SU-DHL-6 (cell line): ENCODE measurements at regions not wholly inside any gene's neighbourhood (a gene's known extent, or its start where the extent isn't known, plus 50 kb on each side); places are given as distances from the start of the nearest gene placed in this dataset.

ENCODE experiments used
- H2AFZ ChIP-seq: fragments of 200-600 bp; sonication (generic); 2 replicates; pipeline ENCODE4 v1.6.1; 2014; ENCODE audit warnings: low read depth, mild to moderate bottlenecking, moderate library complexity, mixed read lengths, antibody characterized with exemption, low read length; ENCODE audit not compliant: severe bottlenecking
- H3F3A ChIP-seq: fragments of 200-600 bp; shearing (Covaris generic); 2 replicates; pipeline ENCODE4 v1.6.0; 2016; ENCODE audit warnings: antibody characterized with exemption, mild to moderate bottlenecking; ENCODE audit not compliant: insufficient read depth
- H3K27ac ChIP-seq: fragments of 200-600 bp; sonication (generic); 2 replicates; pipeline ENCODE4 v1.5.1; 2016; ENCODE audit warnings: low read depth, mild to moderate bottlenecking, low read length, moderate library complexity, mixed read lengths
- H3K27me3 ChIP-seq: fragments of 200-600 bp; sonication (generic), shearing (Covaris generic); 2 replicates; pipeline ENCODE4 v1.6.0; 2014; ENCODE audit warnings: mild to moderate bottlenecking, low read length
- H3K36me3 ChIP-seq: fragments of 200-600 bp; sonication (generic); 2 replicates; pipeline ENCODE4 v1.6.1; 2014; ENCODE audit warnings: mild to moderate bottlenecking, low read length, mixed read lengths
- H3K4me2 ChIP-seq: fragments of 300-600, 200-600 bp; shearing (Covaris generic), sonication (generic); 2 replicates; pipeline ENCODE4 v1.6.0; 2014; ENCODE audit warnings: low read length, low read depth, mild to moderate bottlenecking; ENCODE audit not compliant: poor library complexity, severe bottlenecking
- H3K4me3 ChIP-seq: fragments of 200-600 bp; sonication (generic); 2 replicates; pipeline ENCODE4 v1.5.1; 2014; ENCODE audit warnings: antibody characterized with exemption, low read length, mild to moderate bottlenecking, mixed read lengths; ENCODE audit not compliant: insufficient read depth, poor library complexity, severe bottlenecking
- H3K79me2 ChIP-seq: fragments of 200-600 bp; sonication (generic); 2 replicates; pipeline ENCODE4 v1.6.1; 2014; ENCODE audit warnings: mild to moderate bottlenecking, low read length, moderate library complexity; ENCODE audit not compliant: insufficient read depth
- H3K9ac ChIP-seq: fragments of 200-600 bp; sonication (generic); 2 replicates; pipeline ENCODE4 v1.7.0; 2014; ENCODE audit warnings: mild to moderate bottlenecking, low read length
- H3K9me2 ChIP-seq: fragments of 200-600 bp; sonication (generic); replicated peaks from 2 replicates; pipeline ENCODE4 v1.6.1; 2014; ENCODE audit warnings: low read length; ENCODE audit not compliant: insufficient read depth
- H3K9me3 ChIP-seq: fragments of 200-600 bp; sonication (generic); 2 replicates; pipeline ENCODE4 v1.6.1; 2014; ENCODE audit warnings: low read length, mixed read lengths; ENCODE audit not compliant: insufficient read depth
- H4K20me1 ChIP-seq: fragments of 200-600 bp; sonication (generic); 2 replicates; pipeline ENCODE4 v1.6.1; 2014; ENCODE audit warnings: low read depth, mild to moderate bottlenecking, antibody characterized with exemption, low read length, moderate library complexity, mixed read lengths
- EZH2phosphoT487 ChIP-seq: fragments of 200-600 bp; sonication (generic), shearing (Covaris generic); conservative IDR thresholded peaks from 2 replicates; pipeline ENCODE4 v1.6.1; 2018; ENCODE audit warnings: mild to moderate bottlenecking, antibody characterized with exemption, low read length, moderate library complexity, mixed read lengths
- TF ChIP-seq, protein P1 (sequence below): fragments of 200-600 bp; sonication (generic); IDR thresholded peaks from one replicate; pipeline ENCODE4 v1.5.1; 2017; ENCODE audit warnings: antibody characterized with exemption, mild to moderate bottlenecking, low read length, moderate library complexity; ENCODE audit not compliant: insufficient read depth, poor library complexity, severe bottlenecking

GRCh38 chr18:76699923-76700322, 122.4 kb upstream of the ZNF236 start:
- no peaks in the 10 kb centered on the region for H3K79me2 ChIP-seq
- no peak overlapping the region for H3K4me3 ChIP-seq
- H3K9me2 ChIP-seq: no peaks in the 10 kb centered on the region
- no peak for TF ChIP-seq EZH2phosphoT487
- TF ChIP-seq, protein P1, sequence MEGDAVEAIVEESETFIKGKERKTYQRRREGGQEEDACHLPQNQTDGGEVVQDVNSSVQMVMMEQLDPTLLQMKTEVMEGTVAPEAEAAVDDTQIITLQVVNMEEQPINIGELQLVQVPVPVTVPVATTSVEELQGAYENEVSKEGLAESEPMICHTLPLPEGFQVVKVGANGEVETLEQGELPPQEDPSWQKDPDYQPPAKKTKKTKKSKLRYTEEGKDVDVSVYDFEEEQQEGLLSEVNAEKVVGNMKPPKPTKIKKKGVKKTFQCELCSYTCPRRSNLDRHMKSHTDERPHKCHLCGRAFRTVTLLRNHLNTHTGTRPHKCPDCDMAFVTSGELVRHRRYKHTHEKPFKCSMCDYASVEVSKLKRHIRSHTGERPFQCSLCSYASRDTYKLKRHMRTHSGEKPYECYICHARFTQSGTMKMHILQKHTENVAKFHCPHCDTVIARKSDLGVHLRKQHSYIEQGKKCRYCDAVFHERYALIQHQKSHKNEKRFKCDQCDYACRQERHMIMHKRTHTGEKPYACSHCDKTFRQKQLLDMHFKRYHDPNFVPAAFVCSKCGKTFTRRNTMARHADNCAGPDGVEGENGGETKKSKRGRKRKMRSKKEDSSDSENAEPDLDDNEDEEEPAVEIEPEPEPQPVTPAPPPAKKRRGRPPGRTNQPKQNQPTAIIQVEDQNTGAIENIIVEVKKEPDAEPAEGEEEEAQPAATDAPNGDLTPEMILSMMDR: no peak
- H4K20me1 ChIP-seq: no peaks in the 10 kb centered on the region
- no peak overlapping the region for H3K4me2 ChIP-seq
- no peaks in the 10 kb centered on the region for H3F3A ChIP-seq
- no peak overlapping the region for H3K9ac ChIP-seq
- no peak overlapping the region for H3K27ac ChIP-seq
- H3K9me3 ChIP-seq: no peaks in the 10 kb centered on the region
- H3K36me3 ChIP-seq: no peaks in the 10 kb centered on the region
- H2AFZ ChIP-seq: no peak overlapping the region
- H3K27me3 ChIP-seq: no peaks in the 10 kb centered on the region

DNA sequence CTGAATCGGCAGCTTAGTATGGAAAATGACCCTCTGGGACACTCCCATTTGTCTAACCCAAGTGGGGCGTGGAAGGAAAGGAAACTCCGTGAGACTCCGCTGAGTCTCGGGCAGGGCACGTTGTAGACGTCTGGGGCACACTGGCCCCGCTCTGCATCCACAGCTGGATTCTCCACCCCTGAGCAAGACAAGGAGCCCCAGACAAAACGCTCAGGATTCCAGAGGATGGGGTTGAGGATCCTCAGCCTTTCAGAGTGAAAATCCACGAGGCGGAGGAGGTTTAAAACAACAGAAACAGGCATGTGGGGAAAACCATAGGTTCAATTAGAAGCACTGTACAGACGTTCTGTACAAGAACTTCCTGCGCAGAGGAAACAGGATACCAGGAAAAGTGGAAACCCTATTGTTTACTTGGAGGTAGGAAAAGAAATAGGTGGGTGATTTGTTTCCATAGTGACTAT, 124.9 kb upstream of the ZNF236 start:
- Histone ChIP-seq H3K9me3 (no peaks in the 10 kb centered on the region), H4K20me1 (no peaks in the 10 kb centered on the region), H3K36me3 (no peaks in the 10 kb centered on the region), H3K4me2 (no peak overlapping the region), H3F3A (no peaks in the 10 kb centered on the region), H3K9ac (no peak overlapping the region), H3K79me2 (no peaks in the 10 kb centered on the region), H2AFZ (no peak overlapping the region), H3K9me2 (no peaks in the 10 kb centered on the region), H3K27me3 (no peaks in the 10 kb centered on the region), H3K4me3 (no peak overlapping the region), H3K27ac (no peak overlapping the region)
- TF ChIP-seq, protein P1: no peak
- no peak for TF ChIP-seq EZH2phosphoT487

- H3K9me2 ChIP-seq: no peaks in the 10 kb centered on the region
- no peaks in the 10 kb centered on the region for H3K9me3 ChIP-seq
- no peaks in the 10 kb centered on the region for H3K36me3 ChIP-seq
- H3K4me3 ChIP-seq: no peak overlapping the region
- no peaks in the 10 kb centered on the region for H3F3A ChIP-seq
- no peaks in the 10 kb centered on the region for H3K27me3 ChIP-seq
- no peak for TF ChIP-seq EZH2phosphoT487
- TF ChIP-seq, protein P1: no peak
- no peak overlapping the region for H3K9ac ChIP-seq
- H3K79me2 ChIP-seq: no peaks in the 10 kb centered on the region
- H3K4me2 ChIP-seq: no peak overlapping the region
- H2AFZ ChIP-seq: no peak overlapping the region
- H4K20me1 ChIP-seq: no peaks in the 10 kb centered on the region
- H3K27ac ChIP-seq: no peak overlapping the region
Observed at GRCh38 chr18:76691800-76692199, 130.6 kb upstream of the ZNF236 start.
